ENCODE measurements at regions not wholly inside any gene's neighbourhood (a gene's known extent, or its start where the extent isn't known, plus 50 kb on each side); places are given as distances from the start of the nearest gene placed in this dataset.

DNA sequence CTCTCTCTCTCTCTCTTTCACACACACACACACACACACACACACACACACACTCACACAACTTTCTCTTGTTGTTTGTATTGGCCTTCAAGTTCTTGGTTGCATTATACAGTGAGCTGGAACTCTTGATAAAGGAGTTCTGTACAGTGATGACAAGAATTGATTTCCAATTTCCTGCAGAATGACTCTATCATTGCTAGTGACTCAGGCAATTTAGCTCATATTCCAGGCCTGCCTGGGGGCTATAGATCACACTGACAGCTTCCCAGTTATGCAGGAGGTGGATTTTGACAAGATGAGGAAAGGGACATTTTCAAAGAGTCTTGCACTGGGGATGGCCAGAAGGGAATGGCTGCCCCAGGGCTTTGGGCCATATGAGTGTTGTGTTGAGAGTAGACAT, 508.8 kb downstream of the TYW1 start:
- Mint-ChIP-seq H3K4me3 (no peak overlapping the region), H3K27me3 (ENCODE audit: low read depth in 2 of 2) (no peaks in the 10 kb centered on the region), H3K27ac (no peak overlapping the region), H3K36me3 (no peaks in the 10 kb centered on the region), H3K9me3 (peaks cover 0 to 2% of the 10 kb centered on the region in 2 donors), H3K4me1 (no peaks in the 10 kb centered on the region)
- no peaks in the 10 kb centered on the region for H3K36me3 ChIP-seq (ENCODE audit: control insufficient read depth, insufficient read depth, low read length)
- DNase-seq (no peak), ATAC-seq (no peak)
- H3K27me3 ChIP-seq (ENCODE audit: control insufficient read depth, insufficient read depth, low read length), result no peaks in the 10 kb centered on the region
- no peak overlapping the region for H3K4me3 ChIP-seq (ENCODE audit: low read length)
- H3K27ac ChIP-seq (ENCODE audit: low read length), result no peak overlapping the region
- TF ChIP-seq, protein P1, sequence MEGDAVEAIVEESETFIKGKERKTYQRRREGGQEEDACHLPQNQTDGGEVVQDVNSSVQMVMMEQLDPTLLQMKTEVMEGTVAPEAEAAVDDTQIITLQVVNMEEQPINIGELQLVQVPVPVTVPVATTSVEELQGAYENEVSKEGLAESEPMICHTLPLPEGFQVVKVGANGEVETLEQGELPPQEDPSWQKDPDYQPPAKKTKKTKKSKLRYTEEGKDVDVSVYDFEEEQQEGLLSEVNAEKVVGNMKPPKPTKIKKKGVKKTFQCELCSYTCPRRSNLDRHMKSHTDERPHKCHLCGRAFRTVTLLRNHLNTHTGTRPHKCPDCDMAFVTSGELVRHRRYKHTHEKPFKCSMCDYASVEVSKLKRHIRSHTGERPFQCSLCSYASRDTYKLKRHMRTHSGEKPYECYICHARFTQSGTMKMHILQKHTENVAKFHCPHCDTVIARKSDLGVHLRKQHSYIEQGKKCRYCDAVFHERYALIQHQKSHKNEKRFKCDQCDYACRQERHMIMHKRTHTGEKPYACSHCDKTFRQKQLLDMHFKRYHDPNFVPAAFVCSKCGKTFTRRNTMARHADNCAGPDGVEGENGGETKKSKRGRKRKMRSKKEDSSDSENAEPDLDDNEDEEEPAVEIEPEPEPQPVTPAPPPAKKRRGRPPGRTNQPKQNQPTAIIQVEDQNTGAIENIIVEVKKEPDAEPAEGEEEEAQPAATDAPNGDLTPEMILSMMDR (IDR thresholded peaks at IDR 0.05), result no peak
- no peaks in the 10 kb centered on the region for H3K9me3 ChIP-seq (ENCODE audit: control insufficient read depth, insufficient read depth, low read length)
- no peaks in the 10 kb centered on the region for H3K4me1 ChIP-seq (ENCODE audit: control insufficient read depth, insufficient read depth, low read length)
- intact Hi-C loops (cut with micrococcal nuclease), result no loop called here

GRCh38 chr7:67512481-67512880, 515.8 kb downstream of the TYW1 start:
- 71% methylated on average over 7 of the region's 7 CpGs for WGBS (ENCODE audit: insufficient coverage)
- Mint-ChIP-seq H3K36me3 (no peaks in the 10 kb centered on the region), H3K4me3 (no peak overlapping the region), H3K27ac (no peak overlapping the region), H3K9me3 (peaks cover 0 to 4% of the 10 kb centered on the region in 2 donors), H3K27me3 (ENCODE audit: low read depth in 2 of 2) (no peaks in the 10 kb centered on the region), H3K4me1 (no peaks in the 10 kb centered on the region)
- Histone ChIP-seq H3K27me3 (ENCODE audit: control insufficient read depth, insufficient read depth, low read length) (no peaks in the 10 kb centered on the region), H3K4me1 (ENCODE audit: control insufficient read depth, insufficient read depth, low read length) (no peaks in the 10 kb centered on the region), H3K27ac (ENCODE audit: low read length) (no peak overlapping the region), H3K36me3 (ENCODE audit: control insufficient read depth, insufficient read depth, low read length) (no peaks in the 10 kb centered on the region), H3K9me3 (ENCODE audit: control insufficient read depth, insufficient read depth, low read length) (no peaks in the 10 kb centered on the region), H3K4me3 (ENCODE audit: low read length) (no peak overlapping the region)
- TF ChIP-seq, protein P1 (IDR thresholded peaks at IDR 0.05), result no peak
- ATAC-seq (no peak), DNase-seq (no peak)
- intact Hi-C loops (cut with micrococcal nuclease), result no loop called here

GRCh38 chr7:67518580-67518979, 521.9 kb downstream of the TYW1 start:
- H3K4me3 Mint-ChIP-seq, result no peak overlapping the region
- ATAC-seq (no peak), DNase-seq (no peak)
- no peaks in the 10 kb centered on the region for H3K36me3 ChIP-seq (ENCODE audit: control insufficient read depth, insufficient read depth, low read length)
- intact Hi-C loops (cut with micrococcal nuclease), result no loop called here
- no peak overlapping the region for H3K27ac Mint-ChIP-seq
- WGBS (ENCODE audit: insufficient coverage), result 26% methylated on average over 4 of the region's 4 CpGs
- H3K27ac ChIP-seq (ENCODE audit: low read length), result no peak overlapping the region
- H3K4me1 Mint-ChIP-seq, result no peaks in the 10 kb centered on the region
- TF ChIP-seq, protein P1 (IDR thresholded peaks at IDR 0.05), result no peak
- no peak overlapping the region for H3K4me3 ChIP-seq (ENCODE audit: low read length)
- no peaks in the 10 kb centered on the region for H3K4me1 ChIP-seq (ENCODE audit: control insufficient read depth, insufficient read depth, low read length)
- no peaks in the 10 kb centered on the region for H3K9me3 ChIP-seq (ENCODE audit: control insufficient read depth, insufficient read depth, low read length)
- no peaks in the 10 kb centered on the region for H3K36me3 Mint-ChIP-seq
- H3K27me3 Mint-ChIP-seq (ENCODE audit: low read depth in 2 of 2), result no peaks in the 10 kb centered on the region
- no peaks in the 10 kb centered on the region for H3K27me3 ChIP-seq (ENCODE audit: control insufficient read depth, insufficient read depth, low read length)
- peaks cover 4 to 5% of the 10 kb centered on the region in 2 donors for H3K9me3 Mint-ChIP-seq

DNA sequence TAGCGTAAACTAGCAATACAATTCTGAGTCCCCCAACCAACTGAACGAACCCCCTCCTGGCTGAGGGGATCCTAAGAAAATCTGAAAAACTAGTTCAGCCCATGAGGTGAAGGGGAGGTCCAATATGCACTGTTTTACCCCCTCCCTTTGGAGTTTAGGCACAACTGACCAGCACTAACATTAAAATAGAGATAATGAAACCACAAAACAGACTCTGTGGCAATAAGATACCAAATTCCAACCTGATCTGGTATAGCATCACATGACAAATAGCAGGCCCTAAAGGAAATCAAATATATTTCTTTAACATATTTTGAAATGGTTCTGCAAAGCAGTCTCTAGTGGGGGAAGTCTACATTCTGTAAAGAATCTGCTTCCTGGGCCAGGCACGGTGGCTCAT, 522.5 kb downstream of the TYW1 start:
- WGBS (ENCODE audit: insufficient coverage), result 79% methylated on average over 2 of the region's 3 CpGs
- no peak overlapping the region for H3K4me3 Mint-ChIP-seq
- Histone ChIP-seq H3K27ac (ENCODE audit: low read length) (no peak overlapping the region), H3K4me3 (ENCODE audit: low read length) (no peak overlapping the region), H3K9me3 (ENCODE audit: control insufficient read depth, insufficient read depth, low read length) (no peaks in the 10 kb centered on the region), H3K4me1 (ENCODE audit: control insufficient read depth, insufficient read depth, low read length) (no peaks in the 10 kb centered on the region), H3K36me3 (ENCODE audit: control insufficient read depth, insufficient read depth, low read length) (no peaks in the 10 kb centered on the region), H3K27me3 (ENCODE audit: control insufficient read depth, insufficient read depth, low read length) (no peaks in the 10 kb centered on the region)
- no peaks in the 10 kb centered on the region for H3K4me1 Mint-ChIP-seq
- intact Hi-C loops (cut with micrococcal nuclease), result no loop called here
- DNase-seq (no peak), ATAC-seq (no peak)
- no peak overlapping the region for H3K27ac Mint-ChIP-seq
- TF ChIP-seq, protein P1 (IDR thresholded peaks at IDR 0.05), result no peak
- peaks cover 4 to 5% of the 10 kb centered on the region in 2 donors for H3K9me3 Mint-ChIP-seq
- H3K27me3 Mint-ChIP-seq (ENCODE audit: low read depth in 2 of 2), result no peaks in the 10 kb centered on the region
- H3K36me3 Mint-ChIP-seq, result no peaks in the 10 kb centered on the region

Data from natural killer cell (primary cell).